NAMALWA (cell line): ENCODE measurements at regions not wholly inside any gene's neighbourhood (a gene's known extent, or its start where the extent isn't known, plus 50 kb on each side); places are given as distances from the start of the nearest gene placed in this dataset.
"Not testable (repeated sequence)": the region's sequence is repeated elsewhere in the genome, so short reads cannot be mapped to it uniquely, and the experiment has no call there.

Experiments
- DNase-seq: peaks from one replicate; pipeline ENCODE4 v3.0.0-alpha.2; 2015; ENCODE audit warnings: low spot score

DNA sequence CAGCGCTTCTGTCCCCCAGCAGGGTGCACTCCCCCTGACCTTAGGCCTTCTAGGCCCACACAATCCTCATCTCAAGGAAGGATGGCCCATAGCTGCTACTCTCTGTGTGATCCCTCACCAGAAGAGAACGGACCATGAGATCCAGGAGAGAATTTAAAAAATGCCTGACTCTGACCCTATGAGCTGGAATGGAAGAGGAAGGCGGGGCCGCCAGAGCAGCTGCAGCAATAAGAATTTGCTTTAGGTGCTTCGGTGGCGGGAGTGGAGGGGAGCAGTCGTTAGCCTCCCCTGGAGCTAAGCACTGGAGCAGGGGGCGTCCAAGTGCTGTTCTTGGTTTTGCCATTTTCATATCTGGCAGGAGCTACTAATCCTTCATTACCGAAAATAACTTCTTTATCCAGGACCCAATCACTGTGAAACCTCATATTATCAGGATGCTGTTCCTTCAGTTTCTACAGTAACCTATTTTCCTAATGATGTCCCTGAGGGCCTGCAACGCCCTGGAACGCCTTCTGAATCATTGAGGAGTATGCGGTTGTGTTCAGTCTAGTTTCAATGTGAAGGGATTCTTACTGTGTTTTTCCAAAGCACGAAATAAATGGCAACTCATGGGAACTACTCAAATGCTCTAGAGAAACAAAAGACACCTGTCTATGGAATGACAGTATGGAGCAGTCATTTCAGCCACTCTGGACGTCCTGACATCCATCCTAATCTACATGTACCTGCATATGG is 105.1 kb upstream of the SIX2 start:
- no peak for DNase-seq

DNA sequence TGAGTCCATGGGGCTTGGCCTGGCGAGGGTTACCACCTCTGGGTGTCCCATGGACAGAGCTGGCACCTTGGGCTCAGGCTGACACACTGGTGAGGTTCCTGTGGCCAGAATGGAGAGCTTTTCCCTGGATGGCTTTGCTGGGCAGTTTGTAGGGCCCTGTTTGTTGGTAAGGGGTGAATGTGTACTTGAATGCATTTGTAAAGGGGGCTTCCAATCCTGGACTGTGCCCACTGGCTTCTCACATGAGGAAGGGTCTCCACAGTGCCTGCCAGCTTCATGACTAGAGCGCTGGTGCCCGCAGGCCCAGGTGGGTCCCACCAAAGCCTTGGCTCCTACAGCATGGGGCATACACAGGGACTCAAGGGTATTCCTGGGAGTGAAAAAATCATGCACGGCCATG is 103.5 kb upstream of the SIX2 start:
- DNase-seq, result no peak

DNA sequence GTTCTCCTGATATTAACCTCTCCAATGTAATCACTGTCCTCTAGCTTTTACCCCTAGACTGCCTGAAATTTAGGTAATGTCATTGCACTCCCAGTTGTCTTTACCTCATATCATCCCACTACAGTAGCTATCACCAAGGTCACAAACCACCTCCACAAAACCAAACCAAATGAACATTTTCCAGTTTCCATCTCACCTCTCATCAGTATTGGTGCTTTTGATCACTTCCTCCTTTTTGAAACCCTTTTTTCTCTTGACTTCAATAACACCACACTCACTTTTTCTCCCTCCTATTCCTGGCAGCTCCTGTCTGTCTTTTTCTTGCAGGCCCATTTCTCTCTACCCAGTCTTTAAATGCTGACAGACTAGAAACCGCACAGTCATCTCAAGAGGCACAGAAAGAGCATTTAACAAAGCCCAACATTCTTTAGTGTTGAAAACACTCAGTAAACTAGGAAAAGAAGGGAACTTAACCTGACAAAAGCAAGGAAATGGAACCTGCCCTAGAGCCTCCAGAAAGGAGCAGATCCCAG is 95.9 kb upstream of the SIX2 start:
- no peak for DNase-seq

DNA sequence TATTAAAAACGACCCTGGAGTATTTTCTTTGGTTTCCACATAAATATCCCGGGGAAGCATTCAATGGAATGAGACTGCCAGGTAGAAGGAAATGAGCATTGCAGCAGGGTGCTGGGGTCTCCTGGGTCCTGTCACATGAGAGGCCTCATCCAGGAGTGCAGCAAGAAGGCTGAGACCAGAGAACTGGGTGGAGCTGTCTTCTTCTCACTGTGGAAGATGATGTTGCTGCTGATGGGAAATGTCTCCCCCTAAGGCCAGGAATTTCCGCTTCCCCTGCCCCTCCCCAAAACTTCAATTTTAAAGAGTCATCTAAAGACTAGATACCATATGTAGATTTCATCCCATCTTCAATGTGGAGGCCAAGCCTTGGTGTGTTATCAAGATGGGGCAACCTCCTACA is 95.2 kb upstream of the SIX2 start:
- no peak for DNase-seq

DNA sequence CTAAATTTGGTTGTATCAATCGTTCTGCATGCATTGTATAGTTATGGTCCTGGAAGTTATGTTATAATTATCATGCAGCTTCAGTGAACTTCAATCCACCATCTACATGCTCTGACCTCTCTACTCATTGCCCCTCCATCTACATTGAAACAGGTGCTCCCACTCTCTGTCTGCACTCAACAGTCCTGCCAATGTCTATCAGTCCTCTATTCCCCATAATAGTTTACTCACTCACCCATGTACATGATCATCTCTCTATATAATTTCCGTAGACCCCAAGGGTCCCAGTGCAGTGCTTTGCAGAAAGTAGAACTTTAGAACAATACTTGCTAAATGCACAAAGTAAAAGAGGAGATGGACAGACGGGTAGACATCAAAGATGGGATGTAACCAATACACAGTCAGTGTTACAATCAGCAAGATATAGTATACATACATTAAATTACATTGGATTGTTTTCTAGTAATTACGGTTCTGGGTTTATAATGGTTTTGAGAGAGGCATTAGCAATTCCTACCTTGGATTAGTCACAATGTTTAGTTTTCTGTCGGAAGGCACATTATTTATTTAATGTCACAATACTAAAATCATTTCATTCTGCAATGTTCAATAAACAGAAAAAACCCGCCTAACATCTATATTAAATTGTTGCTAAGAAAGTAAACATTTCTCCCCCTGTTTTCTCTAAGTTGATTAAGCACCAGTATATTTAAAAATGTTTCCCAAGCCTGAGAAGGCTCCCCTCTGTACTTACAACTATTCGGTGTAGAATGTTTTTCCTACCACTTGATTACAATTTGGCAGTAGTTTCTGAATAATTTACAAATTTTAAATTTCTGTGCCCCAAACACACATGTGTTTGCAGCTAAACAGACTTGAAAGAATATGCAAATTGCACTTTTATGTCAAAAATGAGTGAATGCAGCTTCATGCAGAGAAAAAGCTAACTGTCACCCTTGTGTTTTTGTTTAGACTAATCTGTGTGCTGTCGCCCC is 94.4 kb upstream of the SIX2 start:
- no peak for DNase-seq

DNA sequence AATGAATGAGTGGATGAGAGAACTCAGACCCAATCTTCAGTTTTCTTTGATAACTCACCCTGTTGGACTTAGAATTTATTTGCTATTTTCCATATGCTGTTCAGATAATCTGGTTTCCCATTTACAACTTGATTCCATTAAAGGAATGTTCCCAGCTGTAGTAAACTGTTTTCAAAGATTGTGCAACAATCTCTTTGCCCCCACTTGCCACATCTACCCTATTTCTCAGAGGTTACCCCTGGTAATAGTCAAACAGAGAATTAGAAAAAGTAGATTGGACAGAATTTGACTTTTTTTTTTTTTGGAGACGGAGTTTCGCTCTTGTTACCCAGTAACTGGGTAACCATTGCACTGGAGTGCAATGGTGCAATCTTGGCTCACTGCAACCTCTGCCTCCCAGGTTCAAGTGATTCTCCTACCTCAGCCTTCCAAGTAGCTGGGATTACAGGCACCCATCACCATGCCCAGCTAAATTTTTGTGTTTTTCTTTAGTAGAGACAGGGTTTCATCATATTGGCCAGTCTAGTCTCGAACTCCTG is 93.4 kb upstream of the SIX2 start:
- DNase-seq, result no peak

DNA sequence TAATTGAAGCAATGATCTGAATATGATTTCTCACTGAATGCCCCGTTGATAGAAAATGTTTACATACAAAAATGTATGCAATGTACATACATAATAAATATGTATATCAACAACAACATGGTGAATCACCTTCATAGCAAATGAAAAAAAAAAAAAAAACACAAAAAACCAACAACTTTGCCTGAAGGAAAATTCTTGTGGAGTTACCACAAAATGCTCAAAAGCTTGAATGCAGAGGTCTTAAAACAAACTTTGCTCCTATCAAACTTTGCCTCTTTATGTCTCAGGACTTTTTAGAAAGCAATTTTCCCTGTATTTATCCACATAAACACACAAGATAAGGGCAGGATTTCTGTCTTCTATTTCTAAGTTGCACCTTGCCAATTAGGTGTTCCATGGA is 92.9 kb upstream of the SIX2 start:
- DNase-seq, result no peak

DNA sequence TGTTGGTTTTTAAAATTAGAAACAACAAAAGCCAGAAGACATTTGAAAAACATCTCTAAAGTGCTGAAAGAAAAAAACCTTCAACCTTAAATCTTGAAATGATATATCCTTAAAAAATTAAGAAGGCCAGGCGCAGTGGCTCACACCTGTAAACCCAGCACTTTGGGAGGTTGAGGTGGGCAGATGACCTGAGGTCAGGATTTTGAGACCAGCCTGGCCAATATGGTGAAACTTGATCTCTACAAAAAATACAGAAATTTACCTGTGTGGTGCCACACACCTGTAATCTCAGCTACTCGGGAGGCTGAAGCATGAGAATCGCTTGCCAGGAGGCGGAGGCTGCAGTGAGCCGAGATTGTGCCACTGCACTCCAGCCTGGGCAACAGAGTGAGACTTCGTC is 87.7 kb upstream of the SIX2 start:
- DNase-seq, result no peak

DNA sequence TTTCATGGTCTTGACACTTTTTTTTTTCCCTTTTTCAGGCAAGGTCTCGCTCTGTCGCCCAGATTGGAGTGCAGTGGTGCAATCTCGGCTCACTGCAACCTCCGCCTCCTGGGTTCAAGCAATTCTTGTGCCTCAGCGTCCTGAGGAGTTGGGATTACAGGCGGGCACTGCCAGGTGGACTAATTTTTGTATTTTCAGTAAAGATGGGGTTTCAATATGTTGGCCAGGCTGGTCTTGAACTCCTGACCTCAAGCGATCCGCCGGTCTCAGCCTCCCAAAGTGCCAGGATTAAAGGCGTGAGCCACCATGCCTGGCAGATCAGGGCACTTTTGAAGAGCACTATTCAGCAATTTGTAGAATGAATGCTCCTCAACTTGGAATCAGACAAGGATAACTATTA is 86.8 kb upstream of the SIX2 start:
- not testable (repeated sequence) for DNase-seq

DNA sequence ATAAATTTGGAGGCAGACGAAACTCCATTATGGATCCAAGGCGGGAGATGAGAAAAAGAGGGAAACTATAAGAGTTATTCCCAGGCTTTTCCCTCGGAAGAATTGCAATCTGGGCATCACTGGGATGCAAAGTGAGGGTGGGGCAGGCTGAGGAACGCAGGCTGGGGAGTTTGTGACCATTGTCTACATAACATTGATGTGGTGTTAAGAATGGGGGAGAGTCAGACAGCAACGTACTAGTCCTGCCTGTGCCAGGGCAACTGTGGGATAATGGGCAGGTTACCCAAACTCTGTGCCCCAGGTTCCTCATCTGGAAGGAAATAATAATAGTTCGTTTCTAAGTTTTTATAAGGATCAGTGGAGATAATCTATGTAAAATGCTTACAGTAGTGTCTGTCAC is 84.4 kb upstream of the SIX2 start:
- DNase-seq, result no peak

DNA sequence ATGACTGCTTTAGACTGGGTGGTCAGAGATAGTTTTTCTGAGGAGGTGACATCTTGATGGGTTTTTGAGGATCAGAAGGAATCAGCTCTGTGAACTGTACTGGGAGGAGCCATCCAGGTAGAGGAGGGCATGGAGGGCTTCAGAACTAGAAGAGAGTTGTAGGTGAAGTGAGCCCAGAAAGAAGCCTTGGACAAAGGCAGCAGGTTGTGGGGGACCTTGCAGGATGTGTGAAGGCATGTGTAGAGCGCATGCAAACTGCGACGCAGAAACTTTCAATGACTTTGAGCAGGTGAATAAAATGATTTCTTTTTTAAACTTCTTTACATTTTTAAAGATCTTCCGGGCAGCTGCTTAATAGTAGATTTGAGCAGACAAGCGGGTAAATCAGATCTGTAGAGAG is 83.9 kb upstream of the SIX2 start:
- DNase-seq, result no peak

DNA sequence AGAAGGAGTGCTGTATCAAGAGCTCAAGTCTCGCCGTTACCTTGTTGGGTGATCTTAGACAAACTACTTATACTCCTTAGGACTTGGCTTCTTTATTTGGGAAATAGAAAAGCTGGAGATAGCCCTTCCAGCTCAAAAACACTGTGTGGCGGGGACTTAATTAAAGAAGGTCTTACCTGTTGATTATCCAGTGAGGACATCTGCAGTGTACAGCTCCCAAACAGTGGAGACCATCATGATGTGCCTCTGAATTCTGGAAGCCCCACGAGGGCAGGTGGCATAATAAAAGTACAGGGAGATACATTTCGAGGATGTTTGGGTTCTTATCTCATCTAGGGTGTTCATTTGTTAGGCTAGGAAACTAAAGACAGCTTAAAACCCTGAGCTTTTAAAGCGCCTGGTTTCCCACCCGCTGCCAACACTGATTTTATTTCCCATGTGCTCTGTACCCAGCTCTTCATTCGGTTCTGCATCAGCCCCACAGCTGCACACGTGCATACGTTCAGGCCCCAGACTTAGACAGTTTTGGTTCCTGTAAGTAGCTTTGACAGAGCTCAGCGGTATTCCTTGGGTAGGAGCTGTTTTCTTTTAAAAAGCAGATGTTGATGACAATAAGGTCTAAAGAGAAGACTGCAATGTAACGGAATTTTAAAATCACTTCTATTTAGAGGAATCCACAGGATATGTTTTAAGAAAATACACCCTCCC is 80.5 kb upstream of the SIX2 start:
- peak; percentile 82 for DNase-seq

DNA sequence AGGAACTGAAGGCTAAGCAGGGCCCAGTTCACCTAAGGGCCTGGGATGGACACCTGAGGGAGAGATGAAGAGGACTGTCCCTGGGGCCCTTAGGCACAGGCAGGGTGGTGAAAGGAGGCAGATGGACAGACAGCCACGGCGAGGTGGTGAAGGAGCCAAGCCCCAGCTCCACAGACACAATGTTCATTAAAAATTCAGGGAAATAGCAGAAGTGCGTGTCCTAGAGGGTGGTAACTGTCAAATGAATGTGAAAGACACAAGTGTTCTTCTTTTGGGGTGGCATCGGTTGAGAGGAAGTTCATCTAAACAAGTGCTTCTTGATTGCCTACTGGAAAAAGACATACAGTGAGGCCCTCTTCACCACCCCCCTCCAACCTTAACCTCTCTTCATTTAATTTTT is 76.2 kb upstream of the SIX2 start:
- DNase-seq, result no peak

DNA sequence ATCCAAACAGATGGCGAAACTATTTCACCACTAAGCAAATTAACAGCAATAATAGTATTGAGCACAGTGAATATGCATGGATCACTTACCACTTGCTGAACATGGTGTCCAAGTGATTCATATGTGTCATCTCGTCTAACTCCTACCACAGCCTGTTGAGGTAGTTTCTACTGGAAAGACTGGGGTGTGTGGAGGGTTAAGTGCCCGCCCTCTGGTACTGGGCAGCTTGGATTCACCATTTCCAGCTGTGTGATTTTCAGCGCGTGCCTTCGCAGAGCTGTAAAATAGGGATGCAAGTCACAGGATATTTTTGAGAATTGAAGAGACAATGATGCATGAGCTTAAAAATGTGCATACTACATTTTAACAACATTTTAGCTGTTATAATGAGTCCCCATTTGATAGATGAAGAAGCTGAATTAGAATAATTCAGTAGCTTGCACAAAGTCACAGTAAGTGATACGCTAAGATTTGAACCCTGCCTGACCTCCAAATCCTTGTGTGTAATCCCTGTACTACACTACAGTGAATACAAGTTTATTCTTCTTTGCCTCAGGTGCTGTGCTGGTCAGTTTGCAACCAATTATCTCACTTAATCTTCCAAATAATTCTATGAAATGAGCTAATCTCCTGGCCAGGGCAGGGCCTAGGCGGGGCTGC is 75.2 kb upstream of the SIX2 start:
- DNase-seq, result no peak

DNA sequence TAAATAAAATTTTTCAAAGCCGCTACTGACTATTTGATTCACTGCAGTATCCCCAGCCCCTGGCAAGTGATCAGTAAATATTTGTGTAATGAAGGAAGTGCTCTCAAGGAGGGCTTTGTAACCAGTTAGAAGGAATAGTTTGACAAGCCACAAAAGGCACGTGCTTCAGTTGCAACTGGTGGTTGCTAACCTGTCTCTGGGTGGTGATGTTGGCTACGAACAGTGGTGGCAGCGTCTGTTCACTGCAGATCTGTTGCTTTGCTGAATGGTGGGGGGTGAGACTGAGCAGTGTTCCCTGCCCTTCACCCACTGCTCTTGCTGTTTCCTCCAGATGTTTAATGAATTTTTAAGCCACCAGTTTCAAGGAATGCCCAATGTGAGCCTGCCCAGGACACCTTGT is 73.9 kb upstream of the SIX2 start:
- no peak for DNase-seq

DNA sequence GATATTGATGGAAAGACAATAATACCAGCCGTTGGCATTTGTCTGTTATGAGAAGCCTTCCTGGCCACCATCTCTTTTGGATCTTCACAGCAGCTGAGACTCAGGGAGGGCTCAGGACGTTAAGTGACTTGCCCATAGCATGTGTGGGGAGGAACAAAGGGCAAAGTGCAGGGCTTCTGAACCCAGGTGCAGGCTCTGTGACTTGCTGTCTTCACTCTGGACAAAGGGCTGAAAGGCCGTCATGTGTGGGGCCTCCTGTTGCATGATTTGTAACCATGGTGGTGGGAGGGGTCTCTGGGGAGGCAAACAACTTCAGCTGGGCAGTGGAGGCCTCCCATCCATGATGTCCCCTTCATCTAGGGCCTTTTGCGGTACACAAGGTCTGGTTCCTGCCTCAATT is 65.5 kb upstream of the SIX2 start:
- DNase-seq, result no peak

DNA sequence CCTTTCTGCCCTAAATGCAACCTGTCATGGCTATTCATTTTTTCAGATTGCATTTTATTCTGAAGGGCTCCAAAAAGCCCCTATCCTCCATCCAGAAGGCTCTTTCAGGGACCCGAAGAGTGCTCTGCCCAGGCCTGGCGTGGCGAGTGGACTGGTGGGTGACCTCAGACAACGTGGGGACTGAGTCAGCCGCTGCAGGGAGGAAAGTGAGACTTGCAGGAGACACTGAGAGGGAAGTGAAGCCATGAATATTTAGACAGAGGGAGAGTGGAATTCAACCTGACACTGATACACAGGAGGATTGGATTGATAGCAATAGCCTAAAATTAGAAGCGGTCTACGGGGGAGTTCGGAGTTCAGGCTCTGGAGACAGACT is 63.6 kb upstream of the SIX2 start:
- no peak for DNase-seq

DNA sequence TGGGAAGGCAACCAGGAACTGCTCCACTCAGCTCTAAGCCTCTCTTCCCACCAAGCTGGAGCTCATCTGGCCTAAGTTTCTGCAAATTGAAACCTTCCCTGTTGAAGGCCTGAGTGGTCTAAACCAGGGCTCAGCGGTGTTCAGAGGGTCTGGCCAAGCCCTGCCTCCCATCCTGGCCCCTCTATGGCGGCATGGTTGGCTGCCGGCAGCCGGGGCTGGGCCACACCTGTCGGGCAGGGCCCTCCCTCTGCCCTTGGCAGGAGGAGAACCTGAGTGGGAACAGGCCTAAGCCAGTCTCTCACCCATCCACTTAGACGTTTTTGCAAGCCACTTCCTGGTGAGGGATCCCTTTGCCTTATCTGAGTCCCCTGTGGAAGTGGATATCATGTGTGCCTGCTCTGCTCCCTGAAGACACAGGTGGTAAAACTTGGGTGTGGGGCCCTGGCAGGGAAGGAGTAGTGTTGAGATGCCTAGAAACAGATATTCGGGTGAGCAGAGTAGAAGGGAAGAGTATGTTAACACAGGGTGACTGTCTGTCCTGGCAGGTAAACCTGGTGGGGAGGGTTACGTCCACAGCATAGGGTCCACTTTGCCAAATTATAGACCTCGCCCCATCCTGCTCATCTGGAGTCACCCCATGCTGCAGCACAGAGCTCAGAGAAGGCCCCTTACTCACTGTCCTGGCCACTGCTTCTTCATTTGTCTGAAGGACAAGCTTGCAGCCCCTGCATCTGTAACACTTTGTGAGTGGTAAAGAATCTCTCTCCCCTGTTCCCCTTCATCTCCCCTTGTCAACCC is 63.0 kb upstream of the SIX2 start:
- no peak for DNase-seq

DNA sequence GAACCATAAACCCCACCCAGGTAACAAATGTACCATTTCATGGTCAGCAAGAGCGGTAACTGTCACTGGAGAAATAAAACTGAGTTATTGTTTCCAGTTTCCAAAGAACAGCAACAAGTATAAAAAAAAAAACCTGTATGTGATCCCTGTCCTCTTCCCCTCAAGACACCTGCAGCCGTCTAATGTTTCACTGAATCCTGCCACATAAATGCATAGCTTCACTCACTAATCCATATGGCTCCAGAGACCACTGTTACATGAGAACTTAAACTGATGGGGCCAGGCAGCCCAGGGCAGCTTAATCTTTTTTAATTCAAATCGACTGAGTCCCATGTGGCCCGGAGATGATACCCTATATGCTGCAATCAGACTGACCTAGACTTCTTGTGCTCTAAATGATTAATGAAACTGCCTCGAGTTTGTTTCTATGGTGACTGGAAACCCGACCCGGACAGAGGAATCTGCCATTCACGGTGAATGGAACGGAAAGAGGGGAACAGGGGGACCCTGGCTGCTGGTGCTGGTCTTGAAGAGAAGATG is 60.9 kb upstream of the SIX2 start:
- DNase-seq, result no peak

DNA sequence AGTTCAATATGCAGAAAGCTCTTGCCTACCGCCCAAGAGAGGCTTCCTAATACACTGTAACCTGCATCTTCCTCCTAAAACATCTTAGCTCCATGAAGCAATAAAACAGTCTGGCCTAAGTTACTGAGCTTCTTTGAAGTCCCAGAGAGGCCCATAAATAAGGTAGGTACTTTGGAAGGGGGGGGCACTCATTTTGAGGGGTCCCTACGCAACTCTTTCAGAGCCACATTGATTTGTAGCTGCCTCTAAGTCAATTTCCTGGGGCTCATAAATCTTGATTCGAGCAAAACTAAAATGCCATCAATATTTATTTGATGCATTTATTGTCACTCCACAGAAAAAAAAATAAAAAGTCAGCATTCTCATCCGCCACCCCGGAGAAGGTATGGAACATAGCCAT is 60.4 kb upstream of the SIX2 start:
- DNase-seq, result no peak
